ENCODE measurements at regions not wholly inside any gene's neighbourhood (a gene's known extent, or its start where the extent isn't known, plus 50 kb on each side); places are given as distances from the start of the nearest gene placed in this dataset.

GRCh38 chr14:48614003-48614402 lies 938.6 kb upstream of the MDGA2 start:
- TF ChIP-seq CTCF (IDR thresholded peaks at IDR 0.05) (no peak), EZH2 (IDR thresholded peaks at IDR 0.05) (no peak), EZH2phosphoT487 (IDR thresholded peaks at IDR 0.05) (no peak)

All from neural progenitor cell (in vitro differentiated cells).